ENCODE measurements at regions not wholly inside any gene's neighbourhood (a gene's known extent, or its start where the extent isn't known, plus 50 kb on each side); places are given as distances from the start of the nearest gene placed in this dataset.
"Not testable (repeated sequence)": the region's sequence is repeated elsewhere in the genome, so short reads cannot be mapped to it uniquely, and the experiment has no call there.

GRCh38 chr11:67885574-67885973, 118.3 kb downstream of the UNC93B1 start:
- not testable (repeated sequence) for TF ChIP-seq POLR2A, CTCF (IDR thresholded peaks at IDR 0.05)
